ENCODE measurements at regions not wholly inside any gene's neighbourhood (a gene's known extent, or its start where the extent isn't known, plus 50 kb on each side); places are given as distances from the start of the nearest gene placed in this dataset.

GRCh38 chr4:95637043-95637600 is 88.3 kb upstream of the UNC5C start:
- TF ChIP-seq CTCF (conservative IDR thresholded peaks at IDR 0.05; ENCODE audit: low read depth, low read length) (peak; percentile 58), EZH2 (IDR thresholded peaks at IDR 0.05; ENCODE audit: low read length, unreplicated experiment) (no peak)
